ENCODE measurements at regions not wholly inside any gene's neighbourhood (a gene's known extent, or its start where the extent isn't known, plus 50 kb on each side); places are given as distances from the start of the nearest gene placed in this dataset.

DNA sequence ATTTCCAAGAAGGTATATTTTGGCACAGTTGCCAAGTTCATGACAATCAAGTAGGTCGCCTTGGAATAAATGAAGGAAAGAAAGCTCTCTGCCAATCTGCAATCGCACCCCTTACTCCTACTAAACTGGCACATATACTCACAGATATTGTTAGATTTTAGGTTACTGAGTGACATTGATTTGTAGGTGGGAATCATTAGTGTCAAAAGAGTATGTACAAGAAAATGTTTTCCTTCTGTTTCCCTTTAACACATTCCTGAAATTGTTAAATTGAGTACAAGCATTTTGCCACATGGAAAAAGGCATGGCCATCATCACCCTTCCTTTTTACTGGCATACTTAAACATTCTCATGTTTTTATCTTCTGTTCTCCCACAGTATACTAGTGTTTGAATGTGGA lies 2868.3 kb upstream of the PCDH20 start:
- TF ChIP-seq, protein P1, sequence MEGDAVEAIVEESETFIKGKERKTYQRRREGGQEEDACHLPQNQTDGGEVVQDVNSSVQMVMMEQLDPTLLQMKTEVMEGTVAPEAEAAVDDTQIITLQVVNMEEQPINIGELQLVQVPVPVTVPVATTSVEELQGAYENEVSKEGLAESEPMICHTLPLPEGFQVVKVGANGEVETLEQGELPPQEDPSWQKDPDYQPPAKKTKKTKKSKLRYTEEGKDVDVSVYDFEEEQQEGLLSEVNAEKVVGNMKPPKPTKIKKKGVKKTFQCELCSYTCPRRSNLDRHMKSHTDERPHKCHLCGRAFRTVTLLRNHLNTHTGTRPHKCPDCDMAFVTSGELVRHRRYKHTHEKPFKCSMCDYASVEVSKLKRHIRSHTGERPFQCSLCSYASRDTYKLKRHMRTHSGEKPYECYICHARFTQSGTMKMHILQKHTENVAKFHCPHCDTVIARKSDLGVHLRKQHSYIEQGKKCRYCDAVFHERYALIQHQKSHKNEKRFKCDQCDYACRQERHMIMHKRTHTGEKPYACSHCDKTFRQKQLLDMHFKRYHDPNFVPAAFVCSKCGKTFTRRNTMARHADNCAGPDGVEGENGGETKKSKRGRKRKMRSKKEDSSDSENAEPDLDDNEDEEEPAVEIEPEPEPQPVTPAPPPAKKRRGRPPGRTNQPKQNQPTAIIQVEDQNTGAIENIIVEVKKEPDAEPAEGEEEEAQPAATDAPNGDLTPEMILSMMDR (IDR thresholded peaks at IDR 0.05): no peak
- no peaks in the 10 kb centered on the region for H3K9me3 Mint-ChIP-seq
- no peak for DNase-seq
- H3K4me3 Mint-ChIP-seq: no peak overlapping the region
- H3K27me3 Mint-ChIP-seq (ENCODE audit: low read depth, poor library complexity): no peaks in the 10 kb centered on the region
- no peaks in the 10 kb centered on the region for H3K4me1 Mint-ChIP-seq
- no peak overlapping the region for H3K27ac Mint-ChIP-seq
- H3K36me3 Mint-ChIP-seq (ENCODE audit: low read depth): no peaks in the 10 kb centered on the region

DNA sequence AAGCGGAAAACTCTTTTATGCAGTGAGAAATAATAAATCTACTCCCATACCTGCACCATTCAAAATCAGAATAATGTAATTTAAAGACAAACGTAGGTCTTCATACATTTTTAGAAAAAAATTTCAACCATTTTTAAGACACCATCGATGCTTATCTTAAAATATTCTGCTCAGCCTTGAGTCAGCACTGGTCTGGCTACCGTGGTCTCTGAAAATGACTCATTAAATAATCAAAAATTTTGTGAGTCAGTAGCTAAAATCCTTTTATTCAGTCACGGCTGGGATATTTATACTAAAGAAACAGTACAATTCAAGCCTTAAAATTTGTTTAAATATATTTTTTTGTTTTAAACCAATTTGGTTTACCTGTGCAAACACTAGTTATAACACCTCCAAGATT lies 2862.8 kb upstream of the PCDH20 start:
- Mint-ChIP-seq H3K4me3 (no peak overlapping the region), H3K9me3 (no peaks in the 10 kb centered on the region), H3K27me3 (ENCODE audit: low read depth, poor library complexity) (peaks cover 2% of the 10 kb centered on the region), H3K36me3 (ENCODE audit: low read depth) (no peaks in the 10 kb centered on the region), H3K4me1 (no peaks in the 10 kb centered on the region), H3K27ac (no peak overlapping the region)
- TF ChIP-seq, protein P1 (IDR thresholded peaks at IDR 0.05): no peak
- DNase-seq: no peak

DNA sequence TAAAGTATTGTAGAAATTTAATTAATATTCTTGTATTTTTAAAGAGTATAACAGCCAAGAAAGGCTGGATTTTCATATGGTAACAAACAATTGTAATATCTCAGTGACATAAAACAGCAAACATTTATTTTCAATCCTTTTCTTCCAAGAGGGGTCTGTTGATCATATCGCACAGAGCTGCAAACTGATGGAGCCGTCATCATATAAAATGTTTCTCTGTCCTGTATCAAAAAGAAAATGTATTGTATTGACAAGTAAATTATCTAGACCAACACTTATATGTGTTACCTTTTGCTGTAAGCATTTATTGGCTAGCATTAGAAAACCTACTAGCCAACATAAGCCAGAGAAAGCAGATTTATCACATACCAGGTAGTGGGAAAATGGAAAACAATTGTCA lies 2861.4 kb upstream of the PCDH20 start:
- Mint-ChIP-seq H3K27ac (no peak overlapping the region), H3K9me3 (no peaks in the 10 kb centered on the region), H3K27me3 (ENCODE audit: low read depth, poor library complexity) (peaks cover 3% of the 10 kb centered on the region), H3K4me3 (no peak overlapping the region), H3K4me1 (no peaks in the 10 kb centered on the region), H3K36me3 (ENCODE audit: low read depth) (no peaks in the 10 kb centered on the region)
- TF ChIP-seq, protein P1 (IDR thresholded peaks at IDR 0.05): no peak
- no peak for DNase-seq

DNA sequence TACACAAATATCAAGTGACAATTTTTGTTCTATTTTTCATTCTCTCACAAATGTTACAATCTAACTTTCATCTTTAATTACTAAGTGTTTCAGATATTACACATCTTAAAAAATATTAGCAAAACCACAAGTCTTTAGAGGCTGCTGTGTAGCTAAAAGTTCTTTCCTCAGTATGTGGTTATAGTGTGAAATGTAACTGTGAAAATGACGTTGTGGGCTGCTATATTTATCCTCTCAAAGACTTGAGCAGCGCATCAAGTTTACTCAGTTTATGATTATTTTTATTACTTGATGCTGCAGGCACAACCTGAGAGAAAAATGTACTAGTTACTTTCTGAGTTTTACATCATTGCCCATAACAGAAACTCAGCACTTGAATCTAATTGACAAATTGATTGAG lies 2860.6 kb upstream of the PCDH20 start:
- no peaks in the 10 kb centered on the region for H3K4me1 Mint-ChIP-seq
- TF ChIP-seq, protein P1 (IDR thresholded peaks at IDR 0.05): no peak
- no peak overlapping the region for H3K27ac Mint-ChIP-seq
- no peaks in the 10 kb centered on the region for H3K9me3 Mint-ChIP-seq
- no peak overlapping the region for H3K4me3 Mint-ChIP-seq
- H3K36me3 Mint-ChIP-seq (ENCODE audit: low read depth): no peaks in the 10 kb centered on the region
- H3K27me3 Mint-ChIP-seq (ENCODE audit: low read depth, poor library complexity): peaks cover 3% of the 10 kb centered on the region
- DNase-seq: no peak

DNA sequence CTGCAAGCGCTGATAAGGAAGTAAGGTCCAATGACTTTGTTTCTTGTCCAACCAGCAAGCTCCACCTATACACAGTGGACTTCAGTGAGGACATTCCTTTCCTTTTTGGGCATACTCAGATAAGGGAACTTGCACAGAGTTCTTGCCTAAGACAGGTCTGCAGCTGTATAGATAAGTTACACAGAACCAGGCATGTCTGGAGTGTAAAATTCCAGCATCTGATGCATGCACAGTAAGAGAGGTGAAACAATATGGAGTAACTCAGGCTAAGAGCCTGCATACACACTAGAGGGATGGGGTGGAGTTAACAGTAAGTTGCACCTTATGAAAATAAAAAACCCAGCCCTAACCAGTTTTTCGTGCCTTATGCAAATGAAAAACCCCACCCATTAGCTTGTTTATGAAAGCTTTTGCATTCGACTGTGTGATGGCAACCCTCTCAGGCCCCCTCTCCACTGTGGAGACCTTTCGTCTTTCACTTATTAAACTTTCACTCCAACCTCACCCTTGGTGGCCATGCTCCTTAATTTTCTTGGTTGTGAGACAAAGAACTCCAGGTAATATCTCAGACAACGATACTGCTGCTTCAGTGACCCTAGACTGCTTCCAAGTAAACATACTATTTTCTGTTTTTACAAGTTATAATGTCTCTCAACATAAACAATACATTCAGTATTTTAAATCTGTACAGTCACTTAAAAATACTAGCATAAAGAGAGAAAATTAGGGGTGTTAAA lies 2859.0 kb upstream of the PCDH20 start:
- no peaks in the 10 kb centered on the region for H3K9me3 Mint-ChIP-seq
- TF ChIP-seq, protein P1 (IDR thresholded peaks at IDR 0.05): no peak
- no peak overlapping the region for H3K4me3 Mint-ChIP-seq
- H3K27me3 Mint-ChIP-seq (ENCODE audit: low read depth, poor library complexity): peaks cover 3% of the 10 kb centered on the region
- no peaks in the 10 kb centered on the region for H3K4me1 Mint-ChIP-seq
- no peaks in the 10 kb centered on the region for H3K36me3 Mint-ChIP-seq (ENCODE audit: low read depth)
- DNase-seq: no peak
- H3K27ac Mint-ChIP-seq: no peak overlapping the region

DNA sequence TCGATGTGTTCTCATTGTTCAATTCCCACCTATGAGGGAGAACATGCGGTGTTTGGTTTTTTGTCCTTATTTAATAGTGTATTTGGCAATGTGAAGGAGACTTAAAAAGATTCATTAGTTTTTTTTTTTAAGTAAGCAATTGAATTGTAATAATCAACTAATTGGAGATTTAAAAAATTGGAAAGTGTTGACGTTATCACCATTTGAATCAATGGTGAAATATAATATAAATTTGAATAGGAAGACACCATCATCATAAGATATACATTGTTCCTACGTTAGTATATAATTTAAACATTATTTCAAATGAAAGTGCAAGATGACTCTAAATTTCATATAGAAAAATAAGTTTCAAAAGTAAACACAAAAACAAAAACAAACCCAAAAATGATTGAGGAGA lies 2858.1 kb upstream of the PCDH20 start:
- Mint-ChIP-seq H3K9me3 (no peaks in the 10 kb centered on the region), H3K27ac (no peak overlapping the region), H3K4me3 (no peak overlapping the region), H3K27me3 (ENCODE audit: low read depth, poor library complexity) (peaks cover 3% of the 10 kb centered on the region), H3K4me1 (no peaks in the 10 kb centered on the region), H3K36me3 (ENCODE audit: low read depth) (no peaks in the 10 kb centered on the region)
- TF ChIP-seq, protein P1 (IDR thresholded peaks at IDR 0.05): no peak
- DNase-seq: no peak
